HEK293 (cell line): ENCODE measurements at regions not wholly inside any gene's neighbourhood (a gene's known extent, or its start where the extent isn't known, plus 50 kb on each side); places are given as distances from the start of the nearest gene placed in this dataset.

Experiments
- CTCF ChIA-PET: fragments of 350-600 bp; formaldehyde crosslinking; extraction: SDS; loops from one replicate; lab custom pipeline; 2021; ENCODE audit warnings: antibody characterized with exemption; lab: Yijun Ruan, JAX
- POLR2A ChIA-PET: fragments of 300-600 bp; formaldehyde crosslinking; extraction: SDS; loops from one replicate; lab custom pipeline; 2020; ENCODE audit warnings: antibody characterized with exemption, inconsistent platforms; lab: Yijun Ruan, JAX
- H3K27ac ChIP-seq: fragments of 200-500 bp; sonication (Bioruptor generic); 2 replicates; pipeline ENCODE4 v1.5.1; 2014; ENCODE audit warnings: low read depth, low read length, control low read depth, inconsistent platforms; ENCODE audit errors: extremely low read depth
- H3K36me3 ChIP-seq, 2 experiments: fragments of 200-500 bp in 1 of 2; sonication (Bioruptor generic) in 1 of 2; 1 replicate in 1 of 2; 2 replicates in 1 of 2; pipeline ENCODE4 v1.5.1; 2014 to 2017; ENCODE audit warnings: inconsistent platforms in 2 of 2, low read length in 2 of 2; ENCODE audit not compliant: control insufficient read depth in 2 of 2, insufficient read depth in 1 of 2
- H3K4me1 ChIP-seq: fragments of 200-500 bp; sonication (Bioruptor generic); 2 replicates; pipeline ENCODE4 v1.5.1; 2014; ENCODE audit warnings: mild to moderate bottlenecking, low read length, inconsistent platforms; ENCODE audit not compliant: control insufficient read depth, insufficient read depth
- H3K4me3 ChIP-seq: 2 replicates; pipeline ENCODE4 v1.5.1; 2011; ENCODE audit warnings: low read depth, mild to moderate bottlenecking, control low read depth, low read length, moderate library complexity
- H3K9me3 ChIP-seq: fragments of 200-500 bp; sonication (Bioruptor generic); 2 replicates; pipeline ENCODE4 v1.5.1; 2014; ENCODE audit warnings: low read depth, low read length, inconsistent platforms; ENCODE audit not compliant: control insufficient read depth, insufficient read depth
- GLI2 ChIP-seq: fragments of 450-650 bp; formaldehyde crosslinking; IDR thresholded peaks from 2 replicates; pipeline ENCODE4; 2017; ENCODE audit warnings: missing biosample characterization, missing genetic modification characterization, low read depth, borderline replicate concordance
- PRDM1 ChIP-seq: fragments of 450-650 bp; formaldehyde crosslinking; IDR thresholded peaks from 2 replicates; pipeline ENCODE4; 2016; ENCODE audit warnings: missing biosample characterization, missing genetic modification characterization
- SALL2 ChIP-seq: fragments of 450-650 bp; formaldehyde crosslinking; IDR thresholded peaks from 2 replicates; pipeline ENCODE4 v1.5.0; 2017; ENCODE audit warnings: missing biosample characterization, mild to moderate bottlenecking, missing genetic modification characterization, borderline replicate concordance
- SP2 ChIP-seq: fragments of 450-650 bp; formaldehyde crosslinking; IDR thresholded peaks from 2 replicates; pipeline ENCODE4 v1.5.1; 2016; ENCODE audit warnings: missing biosample characterization, missing genetic modification characterization
- ZEB2 ChIP-seq: fragments of 450-650 bp; formaldehyde crosslinking; IDR thresholded peaks from 2 replicates; pipeline ENCODE4 v1.5.1; 2016; ENCODE audit warnings: missing biosample characterization, missing genetic modification characterization
- ZNF341 ChIP-seq: fragments of 450-650 bp; formaldehyde crosslinking; IDR thresholded peaks from 2 replicates; pipeline ENCODE4; 2016; ENCODE audit warnings: low read depth, missing biosample characterization, missing genetic modification characterization
- ZNF350 ChIP-seq: fragments of 450-650 bp; formaldehyde crosslinking; IDR thresholded peaks from 2 replicates; pipeline ENCODE4 v1.5.0; 2017; ENCODE audit warnings: missing biosample characterization, mild to moderate bottlenecking, missing genetic modification characterization
- ZNF629 ChIP-seq: fragments of 450-650 bp; formaldehyde crosslinking; IDR thresholded peaks from 2 replicates; pipeline ENCODE4 v1.5.1; 2017; ENCODE audit warnings: missing biosample characterization, missing genetic modification characterization
- TF ChIP-seq, protein P1 (sequence below): fragments of 450-650 bp; formaldehyde crosslinking; IDR thresholded peaks from 2 replicates; pipeline ENCODE4 v1.5.1; 2016; ENCODE audit warnings: missing biosample characterization, missing genetic modification characterization
- TF ChIP-seq, protein P2 (sequence below): sonication (generic); formaldehyde crosslinking; IDR thresholded peaks from 2 replicates; pipeline ENCODE4 v1.8.1; 2022; ENCODE audit warnings: mild to moderate bottlenecking, moderate library complexity, missing genetic modification reagents
- TF ChIP-seq, protein P3 (sequence below): fragments of 450-650 bp; formaldehyde crosslinking; IDR thresholded peaks from 2 replicates; pipeline ENCODE4 v1.5.1; 2017; ENCODE audit warnings: missing biosample characterization, missing genetic modification characterization
- TF ChIP-seq, protein P4 (sequence below): fragments of 450-650 bp; formaldehyde crosslinking; IDR thresholded peaks from 2 replicates; pipeline ENCODE4 v1.5.1; 2016; ENCODE audit warnings: missing biosample characterization, missing genetic modification characterization
- TF ChIP-seq, protein P5 (sequence below): fragments of 450-650 bp; formaldehyde crosslinking; optimal IDR thresholded peaks from 2 replicates; pipeline ENCODE3; 2016; ENCODE audit warnings: missing biosample characterization, mild to moderate bottlenecking, missing genetic modification characterization

DNA sequence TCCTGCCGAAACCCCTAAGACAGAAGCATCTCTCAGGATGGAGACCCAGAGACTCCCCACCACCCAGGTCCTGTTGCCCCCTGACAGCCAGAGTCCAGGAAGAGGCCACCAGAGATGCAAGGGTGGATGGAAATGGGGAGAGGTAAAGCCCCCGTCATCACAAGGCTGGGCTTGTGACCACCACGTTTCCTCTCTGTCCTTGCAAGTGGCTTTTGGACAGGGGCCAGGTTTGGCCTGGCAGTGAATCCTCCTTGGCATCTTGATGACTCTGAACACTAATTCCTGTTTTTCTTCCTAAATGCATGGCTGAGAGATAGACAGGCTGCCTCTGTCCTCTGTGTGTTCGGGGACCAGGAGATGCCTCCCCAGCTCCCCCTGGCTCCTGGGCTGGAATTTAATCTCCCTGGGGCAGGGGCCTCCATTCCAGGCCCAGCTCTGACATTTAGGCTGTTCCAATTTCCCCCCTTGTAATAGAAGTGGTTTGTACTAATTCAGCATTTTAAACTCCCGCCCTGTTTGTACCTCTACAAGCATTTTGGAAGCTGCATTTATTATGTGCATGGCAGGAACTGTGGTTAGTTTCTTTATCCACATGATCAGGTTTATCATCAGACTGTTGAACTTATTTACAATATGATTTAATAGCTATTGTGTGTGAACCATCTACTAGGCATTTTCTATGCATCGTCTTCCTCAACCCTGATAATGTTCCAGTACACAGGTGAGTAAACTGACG is 116.1 kb upstream of the IRX6 start:
- H3K27ac ChIP-seq = no peak overlapping the region
- H3K4me1 ChIP-seq = no peaks in the 10 kb centered on the region
- ChIA-PET POLR2A (no interaction called here), CTCF (interaction anchor here (0.6 kb wide), 1 partner anchor 1528 kb away, joined by 3 read pairs; no protein-coding TSS in a partner anchor)
- TF ChIP-seq, protein P1, sequence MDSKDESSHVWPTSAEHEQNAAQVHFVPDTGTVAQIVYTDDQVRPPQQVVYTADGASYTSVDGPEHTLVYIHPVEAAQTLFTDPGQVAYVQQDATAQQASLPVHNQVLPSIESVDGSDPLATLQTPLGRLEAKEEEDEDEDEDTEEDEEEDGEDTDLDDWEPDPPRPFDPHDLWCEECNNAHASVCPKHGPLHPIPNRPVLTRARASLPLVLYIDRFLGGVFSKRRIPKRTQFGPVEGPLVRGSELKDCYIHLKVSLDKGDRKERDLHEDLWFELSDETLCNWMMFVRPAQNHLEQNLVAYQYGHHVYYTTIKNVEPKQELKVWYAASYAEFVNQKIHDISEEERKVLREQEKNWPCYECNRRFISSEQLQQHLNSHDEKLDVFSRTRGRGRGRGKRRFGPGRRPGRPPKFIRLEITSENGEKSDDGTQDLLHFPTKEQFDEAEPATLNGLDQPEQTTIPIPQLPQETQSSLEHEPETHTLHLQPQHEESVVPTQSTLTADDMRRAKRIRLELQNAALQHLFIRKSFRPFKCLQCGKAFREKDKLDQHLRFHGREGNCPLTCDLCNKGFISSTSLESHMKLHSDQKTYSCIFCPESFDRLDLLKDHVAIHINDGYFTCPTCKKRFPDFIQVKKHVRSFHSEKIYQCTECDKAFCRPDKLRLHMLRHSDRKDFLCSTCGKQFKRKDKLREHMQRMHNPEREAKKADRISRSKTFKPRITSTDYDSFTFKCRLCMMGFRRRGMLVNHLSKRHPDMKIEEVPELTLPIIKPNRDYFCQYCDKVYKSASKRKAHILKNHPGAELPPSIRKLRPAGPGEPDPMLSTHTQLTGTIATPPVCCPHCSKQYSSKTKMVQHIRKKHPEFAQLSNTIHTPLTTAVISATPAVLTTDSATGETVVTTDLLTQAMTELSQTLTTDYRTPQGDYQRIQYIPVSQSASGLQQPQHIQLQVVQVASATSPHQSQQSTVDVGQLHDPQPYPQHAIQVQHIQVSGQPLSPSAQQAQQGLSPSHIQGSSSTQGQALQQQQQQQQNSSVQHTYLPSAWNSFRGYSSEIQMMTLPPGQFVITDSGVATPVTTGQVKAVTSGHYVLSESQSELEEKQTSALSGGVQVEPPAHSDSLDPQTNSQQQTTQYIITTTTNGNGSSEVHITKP (tag by site-specific recombination) = peak; percentile 44; the same call in 1 of the 2 replicates
- TF ChIP-seq ZNF341 (tag by site-specific recombination) = peak; percentile 63
- TF ChIP-seq, protein P2, sequence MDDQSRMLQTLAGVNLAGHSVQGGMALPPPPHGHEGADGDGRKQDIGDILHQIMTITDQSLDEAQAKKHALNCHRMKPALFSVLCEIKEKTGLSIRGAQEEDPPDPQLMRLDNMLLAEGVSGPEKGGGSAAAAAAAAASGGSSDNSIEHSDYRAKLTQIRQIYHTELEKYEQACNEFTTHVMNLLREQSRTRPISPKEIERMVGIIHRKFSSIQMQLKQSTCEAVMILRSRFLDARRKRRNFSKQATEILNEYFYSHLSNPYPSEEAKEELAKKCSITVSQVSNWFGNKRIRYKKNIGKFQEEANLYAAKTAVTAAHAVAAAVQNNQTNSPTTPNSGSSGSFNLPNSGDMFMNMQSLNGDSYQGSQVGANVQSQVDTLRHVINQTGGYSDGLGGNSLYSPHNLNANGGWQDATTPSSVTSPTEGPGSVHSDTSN (CRISPR knock-in tag) = no peak
- no peak overlapping the region for H3K4me3 ChIP-seq
- no peaks in the 10 kb centered on the region for H3K36me3 ChIP-seq
- H3K9me3 ChIP-seq = no peaks in the 10 kb centered on the region

DNA sequence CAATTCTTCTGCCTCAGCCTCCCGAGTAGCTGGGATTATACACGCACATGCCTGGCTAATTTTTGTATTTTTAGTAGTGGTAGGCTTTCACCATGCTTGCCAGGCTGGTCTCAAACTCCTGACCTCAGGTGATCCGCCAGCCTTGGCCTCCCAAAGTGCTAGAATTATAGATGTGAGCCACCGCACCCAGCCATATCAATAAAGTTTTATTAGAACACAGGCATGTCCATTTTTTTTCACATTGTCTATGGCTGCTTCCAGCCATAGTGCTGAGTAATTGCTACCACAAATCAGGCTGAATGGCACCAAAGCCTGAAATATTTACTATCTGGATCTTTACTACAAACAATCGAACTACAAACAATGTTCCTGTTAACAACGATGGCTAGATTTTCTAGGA is 114.4 kb upstream of the IRX6 start:
- no peaks in the 10 kb centered on the region for H3K36me3 ChIP-seq
- no peak overlapping the region for H3K4me3 ChIP-seq
- POLR2A ChIA-PET = interaction anchor here (0.7 kb wide), 1 partner anchor 228 kb away, joined by 3 read pairs; no protein-coding TSS in a partner anchor
- H3K4me1 ChIP-seq = no peaks in the 10 kb centered on the region
- TF ChIP-seq, protein P3, sequence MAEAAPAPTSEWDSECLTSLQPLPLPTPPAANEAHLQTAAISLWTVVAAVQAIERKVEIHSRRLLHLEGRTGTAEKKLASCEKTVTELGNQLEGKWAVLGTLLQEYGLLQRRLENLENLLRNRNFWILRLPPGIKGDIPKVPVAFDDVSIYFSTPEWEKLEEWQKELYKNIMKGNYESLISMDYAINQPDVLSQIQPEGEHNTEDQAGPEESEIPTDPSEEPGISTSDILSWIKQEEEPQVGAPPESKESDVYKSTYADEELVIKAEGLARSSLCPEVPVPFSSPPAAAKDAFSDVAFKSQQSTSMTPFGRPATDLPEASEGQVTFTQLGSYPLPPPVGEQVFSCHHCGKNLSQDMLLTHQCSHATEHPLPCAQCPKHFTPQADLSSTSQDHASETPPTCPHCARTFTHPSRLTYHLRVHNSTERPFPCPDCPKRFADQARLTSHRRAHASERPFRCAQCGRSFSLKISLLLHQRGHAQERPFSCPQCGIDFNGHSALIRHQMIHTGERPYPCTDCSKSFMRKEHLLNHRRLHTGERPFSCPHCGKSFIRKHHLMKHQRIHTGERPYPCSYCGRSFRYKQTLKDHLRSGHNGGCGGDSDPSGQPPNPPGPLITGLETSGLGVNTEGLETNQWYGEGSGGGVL (tag by site-specific recombination) = no peak
- TF ChIP-seq PRDM1 = no peak
- TF ChIP-seq, protein P4, sequence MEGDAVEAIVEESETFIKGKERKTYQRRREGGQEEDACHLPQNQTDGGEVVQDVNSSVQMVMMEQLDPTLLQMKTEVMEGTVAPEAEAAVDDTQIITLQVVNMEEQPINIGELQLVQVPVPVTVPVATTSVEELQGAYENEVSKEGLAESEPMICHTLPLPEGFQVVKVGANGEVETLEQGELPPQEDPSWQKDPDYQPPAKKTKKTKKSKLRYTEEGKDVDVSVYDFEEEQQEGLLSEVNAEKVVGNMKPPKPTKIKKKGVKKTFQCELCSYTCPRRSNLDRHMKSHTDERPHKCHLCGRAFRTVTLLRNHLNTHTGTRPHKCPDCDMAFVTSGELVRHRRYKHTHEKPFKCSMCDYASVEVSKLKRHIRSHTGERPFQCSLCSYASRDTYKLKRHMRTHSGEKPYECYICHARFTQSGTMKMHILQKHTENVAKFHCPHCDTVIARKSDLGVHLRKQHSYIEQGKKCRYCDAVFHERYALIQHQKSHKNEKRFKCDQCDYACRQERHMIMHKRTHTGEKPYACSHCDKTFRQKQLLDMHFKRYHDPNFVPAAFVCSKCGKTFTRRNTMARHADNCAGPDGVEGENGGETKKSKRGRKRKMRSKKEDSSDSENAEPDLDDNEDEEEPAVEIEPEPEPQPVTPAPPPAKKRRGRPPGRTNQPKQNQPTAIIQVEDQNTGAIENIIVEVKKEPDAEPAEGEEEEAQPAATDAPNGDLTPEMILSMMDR = no peak
- TF ChIP-seq SALL2 (tag by site-specific recombination) = no peak
- no peak for TF ChIP-seq ZNF629 (tag by site-specific recombination)
- TF ChIP-seq ZNF350 (tag by site-specific recombination) = no peak
- TF ChIP-seq, protein P5, sequence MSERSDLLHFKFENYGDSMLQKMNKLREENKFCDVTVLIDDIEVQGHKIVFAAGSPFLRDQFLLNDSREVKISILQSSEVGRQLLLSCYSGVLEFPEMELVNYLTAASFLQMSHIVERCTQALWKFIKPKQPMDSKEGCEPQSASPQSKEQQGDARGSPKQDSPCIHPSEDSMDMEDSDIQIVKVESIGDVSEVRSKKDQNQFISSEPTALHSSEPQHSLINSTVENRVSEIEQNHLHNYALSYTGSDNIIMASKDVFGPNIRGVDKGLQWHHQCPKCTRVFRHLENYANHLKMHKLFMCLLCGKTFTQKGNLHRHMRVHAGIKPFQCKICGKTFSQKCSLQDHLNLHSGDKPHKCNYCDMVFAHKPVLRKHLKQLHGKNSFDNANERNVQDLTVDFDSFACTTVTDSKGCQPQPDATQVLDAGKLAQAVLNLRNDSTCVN (tag by site-specific recombination) = no peak
- no peak for TF ChIP-seq SP2
- no peak for TF ChIP-seq GLI2
- no peak for TF ChIP-seq ZEB2 (tag by site-specific recombination)
- H3K9me3 ChIP-seq = no peaks in the 10 kb centered on the region
- CTCF ChIA-PET = interaction anchor here (0.6 kb wide), 1 partner anchor 175 kb away, joined by 3 read pairs; no protein-coding TSS in a partner anchor
- no peak overlapping the region for H3K27ac ChIP-seq
